Neural crest cell (in vitro differentiated cells): ENCODE measurements at regions not wholly inside any gene's neighbourhood (a gene's known extent, or its start where the extent isn't known, plus 50 kb on each side); places are given as distances from the start of the nearest gene placed in this dataset.
"Not testable (repeated sequence)": the region's sequence is repeated elsewhere in the genome, so short reads cannot be mapped to it uniquely, and the experiment has no call there.

Experiments
- DNase-seq: peaks from one replicate; pipeline ENCODE4 v3.0.0; 2021; ENCODE audit warnings: low read depth, mixed read lengths, low spot score
- H3K27ac Mint-ChIP-seq: one replicate; pipeline ENCODE4 v1.8.0; 2021; ENCODE audit warnings: mild to moderate bottlenecking, mixed read lengths; ENCODE audit not compliant: unreplicated experiment
- H3K27me3 Mint-ChIP-seq: 2 replicates; pipeline ENCODE4 v1.8.0; 2021; ENCODE audit warnings: low read depth, mild to moderate bottlenecking, mixed read lengths
- H3K36me3 Mint-ChIP-seq: 2 replicates; pipeline ENCODE4 v1.8.0; 2021; ENCODE audit warnings: low read depth, mild to moderate bottlenecking, mixed read lengths
- H3K4me1 Mint-ChIP-seq: 2 replicates; pipeline ENCODE4 v1.8.0; 2021; ENCODE audit warnings: mixed read lengths
- H3K4me3 Mint-ChIP-seq: one replicate; pipeline ENCODE4 v1.8.0; 2021; ENCODE audit warnings: mild to moderate bottlenecking, mixed read lengths
- H3K9me3 Mint-ChIP-seq: 2 replicates; pipeline ENCODE4 v1.8.0; 2021; ENCODE audit warnings: mixed read lengths
- CTCF ChIP-seq: fragments of 200-600 bp; sonication (generic); conservative IDR thresholded peaks from 2 replicates; pipeline ENCODE4 v1.5.0; 2021; ENCODE audit warnings: antibody characterized with exemption, mild to moderate bottlenecking

GRCh38 chr10:63052083-63052482, 81.0 kb upstream of the NRBF2 start:
- H3K9me3 Mint-ChIP-seq = peaks cover 6% of the 10 kb centered on the region
- H3K27ac Mint-ChIP-seq = no peak overlapping the region
- peaks cover 3% of the 10 kb centered on the region for H3K36me3 Mint-ChIP-seq
- H3K4me3 Mint-ChIP-seq = no peak overlapping the region
- peaks cover 19% of the 10 kb centered on the region for H3K4me1 Mint-ChIP-seq
- no peak for TF ChIP-seq CTCF
- H3K27me3 Mint-ChIP-seq = no peaks in the 10 kb centered on the region
- no peak for DNase-seq

GRCh38 chr10:63042256-63042655, 90.9 kb upstream of the NRBF2 start:
- no peak for DNase-seq
- Mint-ChIP-seq H3K27ac (no peak overlapping the region), H3K27me3 (no peaks in the 10 kb centered on the region), H3K4me3 (no peak overlapping the region), H3K36me3 (peaks cover 12% of the 10 kb centered on the region), H3K9me3 (peaks cover 15% of the 10 kb centered on the region), H3K4me1 (no peaks in the 10 kb centered on the region)
- TF ChIP-seq CTCF = no peak

GRCh38 chr10:63033616-63034185, 99.4 kb upstream of the NRBF2 start:
- H3K27ac Mint-ChIP-seq, DNase-seq, H3K27me3 Mint-ChIP-seq, H3K36me3 Mint-ChIP-seq, H3K4me3 Mint-ChIP-seq, H3K4me1 Mint-ChIP-seq: not testable (repeated sequence)
- H3K9me3 Mint-ChIP-seq = peaks cover 12% of the 10 kb centered on the region

DNA sequence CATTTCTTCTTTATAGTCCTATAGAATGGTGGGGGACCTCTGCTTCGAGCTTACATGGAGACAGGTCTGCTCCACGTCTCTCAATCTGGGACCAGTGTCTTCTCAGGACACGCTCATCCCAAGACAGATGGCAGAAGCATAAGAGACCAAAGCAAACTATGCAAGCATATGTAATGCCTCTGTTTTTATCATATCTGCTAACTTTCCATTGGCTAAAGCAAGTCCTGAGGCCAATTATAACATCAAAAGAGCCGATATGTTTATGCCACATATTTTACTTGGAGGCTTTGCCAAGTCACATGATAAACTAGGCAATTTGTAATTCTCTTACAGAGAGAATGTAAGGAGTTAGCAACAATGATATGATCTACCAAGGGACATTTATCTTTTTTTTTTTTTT, 102.6 kb upstream of the NRBF2 start:
- H3K4me1 Mint-ChIP-seq = no peaks in the 10 kb centered on the region
- no peak overlapping the region for H3K27ac Mint-ChIP-seq
- no peaks in the 10 kb centered on the region for H3K27me3 Mint-ChIP-seq
- peaks cover 6% of the 10 kb centered on the region for H3K36me3 Mint-ChIP-seq
- DNase-seq = no peak
- no peak overlapping the region for H3K4me3 Mint-ChIP-seq
- no peak for TF ChIP-seq CTCF
- peaks cover 7% of the 10 kb centered on the region for H3K9me3 Mint-ChIP-seq

DNA sequence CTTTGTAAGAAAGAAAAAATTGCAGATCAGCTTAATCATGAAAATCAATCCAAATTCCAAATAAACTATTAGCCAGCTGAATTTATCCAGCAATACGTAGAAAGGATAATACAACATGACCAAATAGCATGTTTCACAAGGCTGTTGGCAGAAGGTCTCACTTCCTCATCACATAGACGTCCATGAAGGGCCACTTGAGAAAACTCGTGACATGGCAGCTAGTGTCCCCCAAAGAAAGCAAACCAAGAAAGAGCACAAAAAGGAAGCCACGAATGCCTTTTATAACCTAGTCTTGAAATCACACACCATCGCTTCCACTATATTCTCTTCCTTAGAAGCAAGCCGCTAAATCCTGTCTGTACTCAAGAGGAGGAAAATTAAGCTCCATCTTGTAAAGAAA, 105.6 kb upstream of the NRBF2 start:
- no peaks in the 10 kb centered on the region for H3K36me3 Mint-ChIP-seq
- H3K4me1 Mint-ChIP-seq = no peaks in the 10 kb centered on the region
- no peak overlapping the region for H3K27ac Mint-ChIP-seq
- no peak for DNase-seq
- no peaks in the 10 kb centered on the region for H3K27me3 Mint-ChIP-seq
- H3K9me3 Mint-ChIP-seq = peaks cover under 1% of the 10 kb centered on the region
- TF ChIP-seq CTCF = no peak
- no peak overlapping the region for H3K4me3 Mint-ChIP-seq

- TF ChIP-seq CTCF = no peak
- Mint-ChIP-seq H3K27ac (no peak overlapping the region), H3K4me3 (no peak overlapping the region), H3K4me1 (no peaks in the 10 kb centered on the region), H3K36me3 (no peaks in the 10 kb centered on the region), H3K27me3 (no peaks in the 10 kb centered on the region), H3K9me3 (no peaks in the 10 kb centered on the region)
- DNase-seq = no peak
Measured at GRCh38 chr10:63021225-63021624, 111.9 kb upstream of the NRBF2 start.
